ENCODE measurements at regions not wholly inside any gene's neighbourhood (a gene's known extent, or its start where the extent isn't known, plus 50 kb on each side); places are given as distances from the start of the nearest gene placed in this dataset.
"Not testable (repeated sequence)": the region's sequence is repeated elsewhere in the genome, so short reads cannot be mapped to it uniquely, and the experiment has no call there.

DNA sequence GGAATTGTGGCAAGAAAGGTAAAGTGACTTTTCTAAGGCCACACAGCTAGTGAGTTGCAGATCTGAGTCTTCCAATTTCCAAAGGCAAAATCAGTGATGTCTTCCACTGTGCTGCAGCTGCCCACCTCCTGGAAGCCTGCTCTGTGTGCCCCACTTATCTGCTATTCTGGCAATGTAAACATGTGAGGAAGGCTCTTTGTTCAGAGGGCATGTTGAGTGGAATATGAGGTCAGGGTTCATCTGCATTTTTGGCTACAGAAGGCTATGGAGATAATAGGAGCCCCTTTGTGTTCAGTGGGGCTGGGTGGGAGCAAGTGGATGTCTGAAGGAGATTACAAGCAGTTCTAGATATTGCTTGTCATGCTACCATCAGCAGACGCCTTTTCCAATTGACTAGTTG is 396.2 kb downstream of the BUD13 start:
- TF ChIP-seq POLR2A (IDR thresholded peaks at IDR 0.05; ENCODE audit: low read length), result no peak
- no peak for TF ChIP-seq GATA1 (IDR thresholded peaks at IDR 0.05; ENCODE audit: low read depth, low read length)
- DNase-seq, result no peak

DNA sequence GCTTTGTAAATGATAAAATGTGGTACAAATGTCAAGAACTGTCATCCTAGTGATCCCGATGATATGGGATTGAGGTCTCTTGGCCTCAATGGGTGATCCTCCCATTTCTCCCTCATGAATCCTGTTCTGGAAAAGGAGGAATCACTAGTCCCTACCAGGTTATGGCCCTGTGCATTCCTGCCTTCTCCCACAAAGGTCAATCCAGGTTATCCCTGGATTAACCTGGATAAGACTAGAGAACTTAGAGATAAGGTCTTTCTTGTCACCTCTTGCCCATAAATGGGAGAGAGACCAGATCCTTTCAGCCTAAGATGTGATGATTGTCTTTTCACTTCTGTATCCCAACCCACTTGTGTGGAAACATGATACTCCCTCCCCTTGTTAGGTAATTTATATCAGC is 396.7 kb downstream of the BUD13 start:
- TF ChIP-seq GATA1 (IDR thresholded peaks at IDR 0.05; ENCODE audit: low read depth, low read length) (no peak), POLR2A (IDR thresholded peaks at IDR 0.05; ENCODE audit: low read length) (no peak)
- DNase-seq, result no peak

DNA sequence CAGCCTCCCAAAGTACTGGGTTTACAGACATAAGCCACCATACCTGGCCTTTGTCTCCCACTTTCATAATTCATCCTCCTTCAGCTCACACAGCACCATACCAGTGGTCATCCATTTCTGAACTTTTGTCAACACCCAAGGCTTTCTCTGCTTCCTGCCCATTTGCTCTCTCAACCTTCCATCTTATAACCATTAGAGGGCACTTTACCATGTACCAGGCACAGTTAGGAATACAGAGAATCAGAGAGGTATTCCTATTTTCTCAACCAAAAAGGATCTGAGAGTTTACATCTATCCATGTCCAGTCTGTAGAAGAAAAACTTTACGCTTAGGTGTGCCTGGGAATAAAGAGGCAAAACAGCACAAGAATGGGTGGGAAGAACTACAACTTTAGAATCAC is 397.6 kb downstream of the BUD13 start:
- TF ChIP-seq POLR2A (IDR thresholded peaks at IDR 0.05; ENCODE audit: low read length) (no peak), GATA1 (IDR thresholded peaks at IDR 0.05; ENCODE audit: low read depth, low read length) (no peak)
- no peak for DNase-seq

DNA sequence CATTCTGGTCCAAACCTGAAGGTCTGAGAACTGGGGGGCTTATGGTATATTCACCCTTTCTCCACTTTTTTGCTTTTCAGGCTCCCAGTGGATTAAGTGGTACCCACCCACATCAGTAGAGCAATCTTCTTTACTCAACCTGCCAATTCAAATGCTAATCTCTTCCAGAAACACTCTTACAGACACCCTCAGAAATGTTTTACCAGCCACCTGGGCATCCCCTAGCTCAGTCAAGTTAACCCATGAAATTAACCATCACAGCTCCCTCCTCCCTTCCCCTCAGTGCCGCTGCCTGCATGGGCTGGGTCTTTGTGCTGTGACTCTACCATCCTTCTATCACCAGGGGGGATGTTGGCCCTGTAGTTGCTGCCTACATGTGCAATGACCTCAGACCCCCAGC is 398.7 kb downstream of the BUD13 start:
- DNase-seq, result no peak
- TF ChIP-seq POLR2A (IDR thresholded peaks at IDR 0.05; ENCODE audit: low read length) (no peak), GATA1 (IDR thresholded peaks at IDR 0.05; ENCODE audit: low read depth, low read length) (no peak)

DNA sequence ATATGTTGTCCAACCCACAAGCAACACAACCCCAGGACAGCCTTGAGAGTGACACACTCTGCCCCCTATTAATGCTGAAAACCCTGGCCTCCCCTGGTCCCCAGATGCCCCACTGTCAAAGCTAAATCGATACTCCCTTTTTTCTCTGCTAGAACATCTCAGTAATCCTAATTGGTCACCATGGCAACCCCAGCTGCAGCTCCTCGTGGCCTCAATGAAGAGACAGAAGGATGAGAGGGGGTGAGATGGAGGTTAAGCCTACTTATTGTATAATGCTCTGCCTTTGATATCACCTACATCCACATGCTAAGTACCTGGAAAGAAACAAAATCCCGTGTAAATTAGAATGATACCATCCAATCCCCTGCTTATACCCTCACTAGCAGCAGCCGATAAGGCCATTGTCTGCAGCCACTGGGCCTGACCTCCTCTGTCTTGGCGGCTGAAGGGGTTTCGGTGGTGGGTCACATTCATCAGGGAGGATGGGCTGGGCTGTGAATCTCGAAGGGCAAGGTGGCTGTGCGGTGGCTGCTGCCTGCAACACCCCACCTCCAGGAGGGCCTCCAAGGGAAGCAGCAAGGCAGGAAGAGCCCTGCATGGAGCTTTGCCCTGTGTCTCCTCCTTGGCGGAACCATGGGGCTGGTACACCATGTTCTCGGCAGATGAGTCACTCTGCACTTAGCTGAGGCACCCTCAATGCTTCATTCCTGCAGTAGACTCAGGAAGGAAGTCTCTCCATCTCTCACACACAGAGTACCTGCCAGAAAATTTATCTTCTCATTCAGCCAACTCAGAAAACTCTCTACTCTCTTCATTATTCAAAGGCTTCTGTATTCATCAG is 399.5 kb downstream of the BUD13 start:
- no peak for TF ChIP-seq GATA1 (IDR thresholded peaks at IDR 0.05; ENCODE audit: low read depth, low read length)
- no peak for TF ChIP-seq POLR2A (IDR thresholded peaks at IDR 0.05; ENCODE audit: low read length)
- no peak for DNase-seq

DNA sequence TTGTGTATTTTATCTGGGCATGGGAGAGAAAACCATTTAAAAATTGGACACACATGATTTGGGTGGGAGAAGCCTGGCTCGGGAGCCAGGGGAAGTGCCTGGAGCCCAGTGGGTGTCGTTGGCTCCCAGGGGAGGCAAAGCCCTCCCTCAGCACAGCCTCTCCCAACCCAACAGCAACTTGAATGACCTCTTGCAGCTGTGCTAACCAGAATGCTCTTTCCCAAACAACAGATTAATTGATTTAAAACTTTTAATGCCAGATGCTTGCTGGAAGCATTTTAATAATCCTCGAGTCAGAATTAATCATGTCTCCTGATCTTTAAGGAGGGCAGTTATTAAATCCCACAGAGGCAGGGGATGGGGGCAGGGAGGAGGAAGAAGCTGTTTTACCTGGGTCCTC is 401.6 kb downstream of the BUD13 start:
- TF ChIP-seq GATA1 (IDR thresholded peaks at IDR 0.05; ENCODE audit: low read depth, low read length) (no peak), POLR2A (IDR thresholded peaks at IDR 0.05; ENCODE audit: low read length) (no peak)
- DNase-seq, result no peak

DNA sequence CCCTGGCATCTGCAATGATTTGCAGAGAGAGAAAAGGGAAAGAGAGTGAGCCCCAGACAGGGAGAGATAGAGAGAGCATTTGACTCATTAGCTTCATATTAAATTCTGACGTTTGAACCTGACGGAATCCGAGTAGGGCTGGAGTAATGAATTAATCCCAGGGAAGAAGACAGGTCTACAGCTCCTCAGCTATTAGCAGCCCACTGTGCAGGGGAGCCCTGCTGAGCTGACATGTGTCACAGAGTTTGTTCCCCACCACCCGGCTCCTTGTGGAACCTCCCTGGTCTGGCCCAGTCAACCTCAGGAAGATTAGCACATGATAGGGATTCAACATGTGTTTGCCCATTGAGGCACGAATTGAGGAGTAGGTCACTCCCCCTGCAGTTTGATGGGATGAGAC is 404.0 kb downstream of the BUD13 start:
- DNase-seq, result no peak
- TF ChIP-seq GATA1 (IDR thresholded peaks at IDR 0.05; ENCODE audit: low read depth, low read length) (no peak), POLR2A (IDR thresholded peaks at IDR 0.05; ENCODE audit: low read length) (no peak)

DNA sequence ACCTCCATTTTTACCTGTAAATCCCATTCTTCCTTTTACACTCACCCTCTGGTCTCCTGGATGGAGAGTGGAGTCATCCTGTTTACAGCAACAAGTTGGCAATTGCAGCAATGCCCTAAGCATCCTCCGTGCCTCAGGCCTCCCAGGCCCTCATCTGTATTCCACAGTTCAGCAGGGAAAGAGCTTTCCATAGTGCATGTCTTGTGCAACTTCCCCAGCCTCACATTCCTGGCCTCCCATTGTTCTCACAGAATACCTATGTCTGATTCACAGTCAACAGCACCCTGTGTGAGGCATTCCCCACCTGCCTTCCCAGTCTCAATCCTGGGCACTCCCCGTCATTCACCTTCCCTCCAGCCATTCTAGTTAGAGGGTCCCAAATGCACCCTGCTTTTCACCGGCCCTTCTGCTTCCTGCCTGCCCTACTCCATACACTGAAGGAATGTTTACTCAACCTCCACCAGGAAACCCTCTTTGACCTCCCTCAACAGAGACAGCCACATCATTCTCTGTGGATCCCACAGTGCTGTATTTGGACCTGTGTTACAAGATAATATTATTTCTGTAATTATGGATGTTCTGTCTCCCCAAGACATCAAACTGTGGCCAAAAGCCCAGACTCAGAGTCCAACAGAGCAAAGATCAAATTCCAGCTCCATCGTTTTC is 405.7 kb downstream of the BUD13 start:
- DNase-seq, result no peak

DNA sequence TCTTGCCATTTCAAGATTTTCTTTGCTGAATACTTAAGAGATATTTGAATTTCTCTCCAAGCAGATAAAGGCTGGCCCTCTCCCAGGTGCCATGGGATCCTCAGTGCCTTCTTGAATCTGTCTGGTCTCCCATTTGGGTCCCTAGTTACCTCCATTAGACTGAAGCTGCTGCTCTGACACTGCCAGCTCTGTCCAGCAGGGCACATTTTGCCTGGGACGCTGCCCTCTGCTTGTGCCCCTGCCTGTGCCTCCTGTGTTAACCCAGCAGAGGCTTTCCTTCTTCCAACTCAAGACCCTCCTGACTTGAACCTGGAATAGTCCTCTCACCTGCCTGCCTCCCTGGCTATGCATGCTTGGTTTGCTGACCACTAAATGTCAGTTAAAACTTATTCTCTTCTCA is 406.3 kb downstream of the BUD13 start:
- DNase-seq, result no peak
- TF ChIP-seq POLR2A (IDR thresholded peaks at IDR 0.05; ENCODE audit: low read length) (no peak), GATA1 (IDR thresholded peaks at IDR 0.05; ENCODE audit: low read depth, low read length) (no peak)

More for the DNA sequence above, 405.7 kb downstream of the BUD13 start:
- TF ChIP-seq GATA1 (IDR thresholded peaks at IDR 0.05; ENCODE audit: low read depth, low read length), result no peak
- TF ChIP-seq POLR2A (IDR thresholded peaks at IDR 0.05; ENCODE audit: low read length), result no peak

DNA sequence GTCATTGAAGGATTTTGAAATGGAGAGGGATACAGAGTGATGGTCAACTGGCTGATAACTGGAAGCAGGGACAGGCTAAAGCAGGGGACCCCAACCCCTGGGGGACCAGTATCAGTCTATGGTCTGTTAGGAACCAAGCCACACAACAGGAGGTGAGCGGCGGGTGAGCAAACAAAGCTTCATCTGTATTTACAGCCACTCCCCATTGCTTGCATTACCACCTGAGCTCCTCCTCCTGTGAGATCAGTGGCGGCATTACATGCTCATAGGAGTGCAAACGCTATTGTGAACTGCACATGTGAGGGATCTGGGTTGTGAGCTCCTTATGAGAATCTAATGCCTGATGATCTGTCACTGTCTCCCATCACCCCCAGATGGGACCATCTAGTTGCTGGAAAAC is 407.9 kb downstream of the BUD13 start:
- DNase-seq, result not testable (repeated sequence)

DNA sequence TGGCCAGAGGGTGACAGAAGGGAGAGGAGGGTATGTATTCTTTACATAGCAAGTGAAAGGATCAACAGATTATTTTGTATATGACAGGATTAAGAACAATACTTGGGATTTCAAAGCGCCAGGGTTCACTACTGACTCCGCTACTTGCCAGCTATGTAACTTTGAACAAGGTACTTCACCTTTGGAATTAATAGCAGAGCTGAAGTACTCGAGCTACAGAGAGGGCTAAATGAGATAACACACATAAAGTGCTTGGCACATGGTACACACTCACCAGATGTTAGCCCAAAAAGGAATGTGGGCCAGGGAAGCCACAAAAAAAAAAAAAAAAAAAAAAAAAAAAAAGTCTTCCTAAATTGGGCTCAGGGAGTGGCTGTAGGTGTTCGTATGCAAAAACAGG is 408.4 kb downstream of the BUD13 start:
- no peak for DNase-seq
- TF ChIP-seq POLR2A (IDR thresholded peaks at IDR 0.05; ENCODE audit: low read length) (no peak), GATA1 (IDR thresholded peaks at IDR 0.05; ENCODE audit: low read depth, low read length) (no peak)

DNA sequence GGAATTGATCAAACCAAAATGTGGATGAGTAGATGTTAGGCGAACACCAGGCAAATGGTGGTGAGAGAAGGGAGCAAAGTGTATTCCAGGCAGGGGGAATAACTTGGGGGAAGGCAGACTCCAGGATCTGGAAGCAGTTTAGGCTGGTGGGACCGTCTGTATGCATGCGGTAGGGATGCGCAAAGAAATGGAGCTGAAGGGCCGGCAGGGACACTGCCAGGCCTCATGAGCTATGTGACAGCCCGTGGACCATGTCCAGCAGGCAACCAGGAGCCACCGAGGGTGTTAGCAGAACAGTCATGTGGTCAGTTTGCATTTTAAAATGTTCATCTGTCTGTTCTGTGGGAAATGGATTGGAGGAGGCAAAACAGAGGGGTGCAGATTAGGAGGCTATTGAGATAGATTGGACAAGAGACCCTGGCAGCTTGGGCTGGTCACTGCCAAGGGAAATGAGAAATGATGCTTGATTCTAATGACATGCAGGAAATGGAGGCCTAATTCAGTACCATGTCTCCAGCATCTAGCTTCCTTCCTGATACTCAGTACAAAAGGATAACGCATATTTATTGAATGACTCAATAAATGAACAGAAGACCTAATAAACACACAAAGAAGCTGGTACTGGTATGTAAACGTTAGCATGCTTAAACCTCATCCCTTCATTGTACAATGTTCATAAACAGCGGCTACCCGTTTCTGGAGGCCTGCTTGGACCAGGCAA is 412.4 kb downstream of the BUD13 start:
- no peak for TF ChIP-seq GATA1 (IDR thresholded peaks at IDR 0.05; ENCODE audit: low read depth, low read length)
- TF ChIP-seq POLR2A (IDR thresholded peaks at IDR 0.05; ENCODE audit: low read length), result no peak
- no peak for DNase-seq

DNA sequence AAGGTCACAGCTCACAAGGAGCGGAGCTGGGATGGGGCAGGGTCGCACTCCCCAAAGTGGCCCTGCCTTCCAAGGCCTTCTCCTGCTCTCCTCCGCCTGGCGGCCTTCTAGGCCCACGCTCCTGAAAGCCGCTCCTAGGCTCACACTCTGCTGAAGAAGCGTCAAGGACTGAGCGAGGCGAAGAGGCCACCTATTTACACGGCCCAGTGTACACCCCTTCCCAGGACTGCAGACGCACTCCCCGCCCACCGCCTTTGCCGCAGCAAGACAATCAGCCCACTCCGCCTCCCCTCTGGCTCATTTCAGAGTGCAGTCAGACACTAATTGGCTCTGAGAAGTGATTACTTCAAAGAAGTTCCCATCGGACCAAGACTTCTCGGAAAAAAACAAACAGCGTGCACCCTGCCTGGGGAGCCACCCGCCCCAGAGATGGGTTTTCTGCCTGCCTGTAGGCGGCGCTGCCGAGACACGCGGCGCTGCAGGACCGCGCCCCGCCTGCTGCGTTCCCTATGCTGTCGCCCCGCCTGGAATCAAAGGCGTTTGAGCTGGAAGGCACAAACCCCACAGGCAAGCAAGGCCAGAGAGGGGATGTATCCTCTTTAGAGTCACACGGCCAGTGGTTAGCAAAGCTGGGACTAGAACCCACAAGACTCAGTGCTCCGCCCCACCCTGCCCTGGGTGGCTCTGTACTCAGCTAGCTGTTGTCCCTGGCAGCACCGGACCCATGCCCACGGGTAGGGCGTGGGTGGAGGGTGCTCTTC is 414.8 kb downstream of the BUD13 start:
- peak; percentile 47 to 63 for DNase-seq

DNA sequence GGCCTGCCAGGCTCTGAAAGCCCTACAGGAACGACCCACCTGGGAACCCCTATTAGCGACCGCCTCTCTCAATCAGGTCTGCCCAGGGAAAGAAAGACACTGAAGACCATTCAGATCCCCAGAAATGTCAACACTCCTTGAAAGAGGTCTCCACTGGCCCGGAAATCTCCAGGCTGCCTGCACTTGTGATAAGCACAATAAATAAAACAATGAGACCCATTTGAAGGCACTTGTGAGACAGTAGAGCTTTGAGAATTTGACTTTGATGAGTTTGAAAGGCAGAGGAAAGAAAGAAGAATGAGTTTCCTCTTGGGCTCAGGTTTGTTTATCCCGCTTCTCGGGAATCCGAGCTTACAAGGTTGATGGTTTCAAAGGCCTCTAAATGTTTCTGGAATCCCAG is 416.3 kb downstream of the BUD13 start:
- TF ChIP-seq POLR2A (IDR thresholded peaks at IDR 0.05; ENCODE audit: low read length) (no peak), GATA1 (IDR thresholded peaks at IDR 0.05; ENCODE audit: low read depth, low read length) (no peak)
- no peak for DNase-seq

More for the DNA sequence above, 414.8 kb downstream of the BUD13 start:
- TF ChIP-seq GATA1 (IDR thresholded peaks at IDR 0.05; ENCODE audit: low read depth, low read length) (no peak), POLR2A (IDR thresholded peaks at IDR 0.05; ENCODE audit: low read length) (no peak)

Measured in erythroblast (primary cell).